ENCODE measurements at regions not wholly inside any gene's neighbourhood (a gene's known extent, or its start where the extent isn't known, plus 50 kb on each side); places are given as distances from the start of the nearest gene placed in this dataset.
A peak's percentile ranks its signal among the peaks of the same experiment; 100 is the strongest.

- peak overlapping the region; percentile 97 for H3K27ac ChIP-seq (ENCODE audit: low read length)
- no peak for TF ChIP-seq CTCF (IDR thresholded peaks at IDR 0.05; ENCODE audit: low read depth, low read length)
- no peak for TF ChIP-seq EZH2phosphoT487 (IDR thresholded peaks at IDR 0.05; ENCODE audit: low read depth)
- H4K20me1 ChIP-seq (ENCODE audit: insufficient read depth, low read length): no peaks in the 10 kb centered on the region
- peak overlapping the region; percentile 7; the same call in 1 of the 2 replicates for H3K4me3 ChIP-seq (ENCODE audit: low read length)
- H2AFZ ChIP-seq (ENCODE audit: low read depth, low read length): no peak overlapping the region
- peak overlapping the region; percentile 48 for H3K4me2 ChIP-seq (ENCODE audit: low read length)
- no peaks in the 10 kb centered on the region for H3K79me2 ChIP-seq (ENCODE audit: low read length)
- peaks cover 19% of the 10 kb centered on the region for H3K36me3 ChIP-seq (replicated peaks; ENCODE audit: low read depth, low read length)
- peak overlapping the region; percentile 57; the same call in 1 of the 2 replicates for H3K9ac ChIP-seq (ENCODE audit: low read length)
- H3K4me1 ChIP-seq (ENCODE audit: low read length): peaks cover 97% of the 10 kb centered on the region
- H3K9me3 ChIP-seq (ENCODE audit: insufficient read depth, low read length): no peaks in the 10 kb centered on the region; the same call in 1 of the 2 replicates
- no peaks in the 10 kb centered on the region for H3K27me3 ChIP-seq (ENCODE audit: low read depth, low read length)
Observed at GRCh38 chr2:14420851-14421250, 211.7 kb upstream of the LRATD1 start.

GRCh38 chr2:14422426-14422825, 210.1 kb upstream of the LRATD1 start:
- peak overlapping the region; percentile 97 for H3K27ac ChIP-seq (ENCODE audit: low read length)

GRCh38 chr2:14423145-14423906, 209.2 kb upstream of the LRATD1 start:
- Histone ChIP-seq H3K27me3 (ENCODE audit: low read depth, low read length) (no peaks in the 10 kb centered on the region), H3K27ac (ENCODE audit: low read length) (peak overlapping the region; percentile 97), H3K79me2 (ENCODE audit: low read length) (no peaks in the 10 kb centered on the region), H3K9ac (ENCODE audit: low read length) (peak overlapping the region; percentile 54; the same call in 1 of the 2 replicates), H3K4me2 (ENCODE audit: low read length) (peak overlapping the region; percentile 55), H3K9me3 (ENCODE audit: insufficient read depth, low read length) (no peaks in the 10 kb centered on the region; the same call in 1 of the 2 replicates), H4K20me1 (ENCODE audit: insufficient read depth, low read length) (no peaks in the 10 kb centered on the region), H3K4me1 (ENCODE audit: low read length) (peaks cover 91% of the 10 kb centered on the region), H3K4me3 (ENCODE audit: low read length) (peak overlapping the region; percentile 17), H3K36me3 (replicated peaks; ENCODE audit: low read depth, low read length) (peaks cover 17% of the 10 kb centered on the region), H2AFZ (ENCODE audit: low read depth, low read length) (peak overlapping the region; percentile 19; the same call in 1 of the 2 replicates)
- TF ChIP-seq EZH2phosphoT487 (IDR thresholded peaks at IDR 0.05; ENCODE audit: low read depth): no peak
- TF ChIP-seq CTCF (IDR thresholded peaks at IDR 0.05; ENCODE audit: low read depth, low read length): no peak

More at GRCh38 chr2:14422426-14422825, 210.1 kb upstream of the LRATD1 start:
- Histone ChIP-seq H3K36me3 (replicated peaks; ENCODE audit: low read depth, low read length) (peaks cover 17% of the 10 kb centered on the region), H3K79me2 (ENCODE audit: low read length) (no peaks in the 10 kb centered on the region), H3K4me3 (ENCODE audit: low read length) (no peak overlapping the region), H2AFZ (ENCODE audit: low read depth, low read length) (peak overlapping the region; percentile 19; the same call in 1 of the 2 replicates), H3K4me2 (ENCODE audit: low read length) (0 out of 2 replicates have a peak overlapping the region, but pooled peaks have one; percentile 11), H3K9ac (ENCODE audit: low read length) (peak overlapping the region; percentile 43; the same call in 1 of the 2 replicates), H3K4me1 (ENCODE audit: low read length) (peaks cover 90% of the 10 kb centered on the region), H3K9me3 (ENCODE audit: insufficient read depth, low read length) (no peaks in the 10 kb centered on the region; the same call in 1 of the 2 replicates), H4K20me1 (ENCODE audit: insufficient read depth, low read length) (no peaks in the 10 kb centered on the region), H3K27me3 (ENCODE audit: low read depth, low read length) (no peaks in the 10 kb centered on the region)
- TF ChIP-seq CTCF (IDR thresholded peaks at IDR 0.05; ENCODE audit: low read depth, low read length) (no peak), EZH2phosphoT487 (IDR thresholded peaks at IDR 0.05; ENCODE audit: low read depth) (no peak)

All from OCI-LY3 (cell line).